Stimulated activated CD8-positive, alpha-beta memory T cell treated with anti-CD3 and anti-CD28 coated beads, Interleukin-4, amount 100 ng/mL, for 24 hours (primary cell): ENCODE measurements at regions not wholly inside any gene's neighbourhood (a gene's known extent, or its start where the extent isn't known, plus 50 kb on each side); places are given as distances from the start of the nearest gene placed in this dataset.

Source experiments
- DNase-seq: peaks from one replicate; pipeline ENCODE4 v3.0.0-alpha.2; 2020; ENCODE audit warnings: low read depth

- no peak for DNase-seq
Observed at GRCh38 chr5:4196744-4197143, 601.1 kb downstream of the IRX1 start.

- no peak for DNase-seq
Observed at GRCh38 chr5:4197151-4197550, 601.5 kb downstream of the IRX1 start.

DNA sequence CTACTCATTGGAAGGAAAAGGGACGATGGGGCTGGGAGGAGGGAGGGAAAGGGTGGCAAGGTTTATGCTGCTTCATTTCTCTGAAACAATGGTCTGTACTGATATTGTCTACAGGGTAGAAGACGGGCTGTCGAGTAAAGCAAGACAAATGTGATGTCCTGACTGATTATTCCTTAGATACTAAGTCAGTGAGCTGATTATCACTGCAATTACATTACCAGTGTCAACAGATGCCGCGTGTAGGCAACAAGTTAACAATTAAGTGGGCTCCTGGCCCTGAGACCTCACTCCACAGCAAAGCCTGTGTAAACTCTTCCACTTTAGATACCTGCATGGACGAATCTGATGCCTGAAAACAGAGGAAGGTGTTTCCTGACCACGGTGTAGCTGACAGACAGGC is 602.8 kb downstream of the IRX1 start:
- no peak for DNase-seq

DNA sequence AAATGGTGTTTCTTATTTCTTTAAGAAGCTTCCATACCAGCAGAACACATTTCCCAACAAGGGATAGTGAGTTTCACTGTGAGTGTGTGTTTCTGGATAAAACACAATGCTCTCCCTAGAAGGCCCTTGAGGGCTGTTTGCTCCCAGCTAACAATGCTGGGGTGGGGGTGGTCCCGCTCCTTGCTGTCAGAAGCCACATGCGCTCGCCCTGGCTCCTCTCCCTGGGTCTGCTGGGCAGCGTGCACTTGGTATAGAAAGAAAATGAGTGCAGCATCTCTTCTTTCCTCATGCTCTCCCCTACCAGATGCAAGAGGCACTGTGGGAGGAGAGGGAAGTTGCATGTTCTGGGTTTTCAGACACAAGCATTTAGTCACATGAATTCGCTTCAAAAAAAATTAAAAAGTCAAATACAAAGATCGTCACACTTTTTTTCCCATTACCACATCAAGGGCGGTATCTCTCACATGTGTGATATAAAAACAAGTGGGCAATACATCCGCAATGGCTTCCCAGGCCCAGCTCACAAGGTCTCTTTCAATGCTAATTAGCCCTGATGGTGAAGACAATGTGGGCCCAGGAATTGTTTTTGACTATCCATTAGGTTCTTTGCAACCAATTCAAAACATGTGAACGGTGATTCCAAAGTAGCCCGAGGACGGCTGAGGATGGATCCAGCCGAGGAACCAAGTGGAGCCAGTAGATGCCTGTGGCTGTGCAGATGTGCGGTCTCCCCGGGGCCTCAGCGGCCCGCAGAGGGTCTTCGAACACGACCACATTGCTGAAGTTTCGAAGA is 603.6 kb downstream of the IRX1 start:
- DNase-seq: no peak

DNA sequence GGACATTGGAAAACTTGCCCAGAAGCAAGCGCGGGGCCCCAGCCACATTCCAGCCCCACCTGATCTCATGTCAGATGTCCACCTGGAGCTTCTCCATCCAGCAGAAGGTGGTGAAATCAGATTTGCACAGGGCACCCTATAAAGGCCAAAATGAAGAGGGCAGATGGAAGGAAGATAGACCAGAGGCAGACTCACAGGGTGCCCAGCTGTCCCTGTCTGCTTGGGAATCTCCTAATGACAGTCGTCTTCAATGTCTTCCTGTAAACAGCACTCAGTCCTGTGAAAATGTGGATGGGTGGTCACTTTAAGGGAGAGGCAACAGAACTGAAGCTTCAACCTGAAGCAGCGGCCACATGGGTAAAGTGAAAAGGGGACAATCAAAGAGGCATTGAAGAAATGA is 607.5 kb downstream of the IRX1 start:
- DNase-seq: no peak

GRCh38 chr5:4204276-4205141 is 608.9 kb downstream of the IRX1 start:
- no peak for DNase-seq

DNA sequence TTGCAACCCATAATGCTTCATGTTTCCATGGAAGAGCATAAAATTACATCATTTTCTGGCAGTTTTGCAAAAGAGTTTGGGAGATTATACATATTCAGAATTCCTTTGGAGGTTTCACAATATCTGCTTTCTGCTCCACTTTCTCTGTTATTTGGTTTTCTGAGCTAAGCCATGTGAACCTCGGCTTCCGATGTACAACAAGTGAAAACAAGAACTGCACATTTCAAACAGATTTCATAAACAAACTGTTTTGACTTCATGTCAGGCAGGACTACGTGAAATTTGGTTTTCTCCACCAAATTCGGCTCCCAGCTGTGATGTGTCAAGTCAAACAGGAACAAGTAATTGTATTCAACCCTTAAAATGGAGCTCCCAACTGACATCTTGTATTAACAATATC is 609.8 kb downstream of the IRX1 start:
- DNase-seq: no peak

DNA sequence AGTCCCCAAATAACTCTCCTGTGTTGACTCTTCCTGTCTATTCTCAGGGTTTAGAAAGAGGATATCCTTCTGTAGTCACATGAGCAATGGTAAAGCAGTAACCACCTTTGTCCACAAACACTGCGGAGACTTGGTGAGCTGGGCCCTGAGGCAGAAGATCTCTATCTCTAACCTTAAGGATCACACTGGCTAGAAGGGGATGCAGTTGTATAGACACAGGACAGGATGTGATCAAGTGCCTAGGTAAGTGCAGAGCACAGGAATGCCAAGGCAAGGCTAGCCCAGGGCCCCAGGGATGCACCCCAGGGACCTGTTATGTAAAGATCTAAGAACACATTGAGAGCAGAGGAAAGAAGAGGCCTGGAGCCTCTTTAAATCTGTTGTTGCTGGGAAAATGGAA is 610.5 kb downstream of the IRX1 start:
- DNase-seq: no peak

- DNase-seq: no peak
Observed at GRCh38 chr5:4207486-4207885, 611.9 kb downstream of the IRX1 start.

- no peak for DNase-seq
Observed at GRCh38 chr5:4208537-4208936, 612.9 kb downstream of the IRX1 start.

- DNase-seq: no peak
Observed at GRCh38 chr5:4208996-4209395, 613.4 kb downstream of the IRX1 start.

- DNase-seq: no peak
Observed at GRCh38 chr5:4212071-4212739, 616.6 kb downstream of the IRX1 start.

DNA sequence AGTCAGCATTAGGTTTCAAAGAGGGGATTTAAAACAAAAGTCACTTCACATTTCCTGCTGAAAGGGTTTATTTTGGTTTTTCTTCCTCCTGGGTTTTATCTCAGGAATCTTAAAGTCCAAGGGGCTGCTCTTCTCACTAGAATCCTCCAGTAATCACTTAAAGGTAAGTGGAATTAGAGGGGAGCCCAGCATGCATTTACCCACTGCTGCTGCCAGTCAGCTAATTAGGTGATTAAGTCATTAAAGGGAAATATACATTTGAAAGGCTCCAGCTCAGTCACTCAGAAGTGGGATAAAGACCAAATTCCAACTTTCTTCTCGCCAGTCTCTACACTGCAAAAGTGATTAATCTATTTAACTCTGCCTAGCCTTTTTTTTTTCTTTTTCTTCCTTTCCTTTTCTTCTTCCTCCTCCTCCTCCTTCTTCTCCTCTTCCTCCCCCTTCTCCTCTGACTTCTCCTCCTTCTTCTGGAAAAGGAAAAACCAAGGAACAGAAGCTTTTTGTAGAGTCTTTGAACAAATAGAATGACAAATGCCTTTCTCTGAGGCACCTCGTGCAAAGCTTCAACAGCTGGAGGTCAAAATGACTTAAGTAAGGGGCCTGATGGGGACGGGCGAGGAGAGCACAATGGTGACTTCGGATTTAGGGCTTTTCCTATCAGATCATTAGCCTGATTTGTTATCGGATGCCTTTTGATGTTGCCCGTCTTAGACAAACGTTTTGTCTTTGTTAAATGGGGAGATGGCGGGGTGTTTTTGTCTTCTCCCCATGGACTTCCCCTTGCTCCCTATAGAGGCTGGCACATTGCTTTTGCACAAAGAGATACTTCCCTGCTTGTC is 617.6 kb downstream of the IRX1 start:
- no peak for DNase-seq

GRCh38 chr5:4215143-4215542 is 619.5 kb downstream of the IRX1 start:
- DNase-seq: no peak

GRCh38 chr5:4216142-4216541 is 620.5 kb downstream of the IRX1 start:
- DNase-seq: no peak

DNA sequence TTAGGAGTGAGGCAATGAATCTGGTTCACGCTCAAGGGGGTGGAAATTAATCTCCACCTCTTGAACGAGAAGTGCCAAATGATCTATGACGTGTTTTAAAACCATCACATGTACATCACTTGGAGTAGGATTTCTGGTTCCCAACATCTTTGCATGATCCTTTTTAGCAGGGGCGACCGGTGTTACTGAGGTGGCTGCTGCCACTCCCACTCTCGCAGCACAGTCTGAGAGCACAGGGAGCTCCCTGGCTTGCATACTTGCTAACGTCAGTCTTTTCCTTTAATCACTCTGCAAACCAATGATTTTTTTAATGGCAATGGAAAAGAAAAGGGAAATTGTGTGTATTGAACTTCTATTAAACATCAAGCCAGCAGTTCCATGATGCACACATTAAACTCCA is 624.4 kb downstream of the IRX1 start:
- no peak for DNase-seq

GRCh38 chr5:4221048-4221447 is 625.4 kb downstream of the IRX1 start:
- no peak for DNase-seq

GRCh38 chr5:4222147-4222546 is 626.5 kb downstream of the IRX1 start:
- no peak for DNase-seq

- DNase-seq: no peak
Observed at GRCh38 chr5:4222821-4223220, 627.2 kb downstream of the IRX1 start.

GRCh38 chr5:4225741-4226140 is 630.1 kb downstream of the IRX1 start:
- no peak for DNase-seq

DNA sequence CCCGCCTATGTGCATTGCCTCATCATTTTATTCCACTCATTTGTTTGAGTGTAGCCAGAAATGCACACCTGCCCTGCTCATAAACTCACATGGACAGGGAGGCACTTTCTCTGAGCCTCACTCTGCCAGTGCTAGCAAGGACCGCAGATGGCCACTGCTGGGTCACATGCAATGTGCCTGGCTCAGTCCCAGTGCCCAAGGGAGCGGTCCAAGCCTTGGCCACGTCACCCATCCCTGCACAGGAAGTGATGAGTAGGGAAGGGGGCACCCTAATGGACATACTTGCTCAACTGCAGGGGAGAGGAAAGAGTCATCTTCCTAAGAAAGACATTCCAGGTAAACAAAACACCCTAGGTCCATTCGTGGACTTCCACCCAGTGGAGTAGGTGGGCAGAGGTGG is 630.9 kb downstream of the IRX1 start:
- DNase-seq: no peak

- DNase-seq: no peak
Observed at GRCh38 chr5:4228708-4229107, 633.1 kb downstream of the IRX1 start.
